Pancreas (tissue), 10 donors: ENCODE measurements at regions not wholly inside any gene's neighbourhood (a gene's known extent, or its start where the extent isn't known, plus 50 kb on each side); places are given as distances from the start of the nearest gene placed in this dataset.

Experiments used
- ATAC-seq, 4 donors: fragments of 200-7000 bp; cut with Tn5 transposase; one replicate each; pipeline versions ENCODE4 v1.8.0 to v1.9.1; 2020; ENCODE audit warnings: mild to moderate bottlenecking in 4 of 4, moderate library complexity in 4 of 4
- DNase-seq, 6 donors: peaks; one replicate each; pipeline ENCODE4 v3.0.0-alpha.2; 2020
- FAIRE-seq: peaks from 2 replicates; lab custom pipeline; 2012; peaks lifted over from hg19 to GRCh38; lab: Jason Lieb, UNC
- H3K27ac ChIP-seq, 4 donors: fragments of 200-600 bp; sonication (generic); 1 replicate in 3 of 4; 2 replicates in 1 of 4; pipeline versions ENCODE4 v1.5.0 to v1.8.0; 2020
- H3K27me3 ChIP-seq, 4 donors: fragments of 200-600 bp; one replicate each; pipeline ENCODE4 v1.8.0; 2021
- H3K36me3 ChIP-seq, 3 donors: fragments of 200-600 bp; sonication (generic) in 1 of 3; one replicate each; pipeline versions ENCODE4 v1.5.0 to v1.8.0; 2020 to 2021
- H3K4me1 ChIP-seq, 3 donors: fragments of 200-600 bp; one replicate each; pipeline ENCODE4 v1.8.0; 2021
- H3K4me3 ChIP-seq, 4 donors: fragments of 200-600 bp; sonication (generic) in 2 of 4; one replicate each; pipeline versions ENCODE4 v1.5.0 to v1.8.0; 2020 to 2021
- H3K9me3 ChIP-seq, 4 donors: fragments of 200-600 bp; one replicate each; pipeline ENCODE4 v1.8.0; 2021
- WGBS, 2 donors: extraction: QIAGEN DNeasy Blood & Tissue Kit; methylation state at CpG; one replicate each; pipeline ENCODE4 v1.1.7; 2013; 5-methylcytosine and 5-hydroxymethylcytosine counted together
- intact Hi-C, 3 donors: fragments of 100-400 bp; cut with DNase I; formaldehyde crosslinking; loops; one replicate each; pipeline versions ENCODE4 v1.11.1 to v1.14.2; 2022
- TF ChIP-seq, protein P1 (sequence below), 4 donors: fragments of 200-600 bp; sonication (generic) in 3 of 4; IDR thresholded peaks; one replicate each; pipeline versions ENCODE4 v1.5.0 to v1.8.0; 2021; ENCODE audit warnings: antibody characterized with exemption in 4 of 4
- donor health status: healthy with polysubstance abuse.
- donor health status: DM: no; HTN: no; CAD: no; lungs with moderate emphysema.
- donor health status: DM: no; HTN: no; CAD: no.
- donor health status: control.
- donor health status: control.
- donor health status: Bipolar disorder and iron deficiency.
- donor health status: DM: yes; HTN: yes; CAD: no.
- donor health status: DM: no; HTN: no; CAD: no.
- donor health status: DM: no; HTN: no; CAD: no.
- donor health status: DM: yes; HTN: yes; CAD: no.

DNA sequence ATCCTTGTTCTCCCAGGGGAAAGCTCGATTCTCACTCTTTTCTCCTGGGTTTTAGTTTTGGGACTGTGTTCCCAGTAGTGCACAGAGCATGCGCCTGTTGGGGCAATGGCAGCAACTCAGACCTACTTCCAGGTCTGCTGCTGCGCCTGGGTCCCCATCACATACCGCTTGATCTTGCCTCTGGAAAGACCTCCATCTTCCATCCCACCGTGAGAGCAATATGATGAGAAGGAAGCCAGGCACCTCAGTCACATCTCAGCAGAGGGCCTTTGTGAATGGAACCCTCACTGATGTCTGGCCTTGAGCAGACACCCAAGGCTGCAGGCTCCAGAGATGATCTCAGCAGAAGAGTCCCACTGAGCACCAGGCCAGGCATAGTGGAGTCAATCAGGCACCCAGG lies 176.8 kb upstream of the ZNF507 start:
- Histone ChIP-seq H3K27me3 (peaks cover 0 to 12% (median 1%) of the 10 kb centered on the region in 4 donors), H3K27ac (no peak overlapping the region), H3K4me3 (no peak overlapping the region), H3K4me1 (no peaks in the 10 kb centered on the region), H3K36me3 (no peaks in the 10 kb centered on the region), H3K9me3 (no peaks in the 10 kb centered on the region)
- FAIRE-seq (no peak), DNase-seq (no peak), ATAC-seq (no peak)
- TF ChIP-seq, protein P1, sequence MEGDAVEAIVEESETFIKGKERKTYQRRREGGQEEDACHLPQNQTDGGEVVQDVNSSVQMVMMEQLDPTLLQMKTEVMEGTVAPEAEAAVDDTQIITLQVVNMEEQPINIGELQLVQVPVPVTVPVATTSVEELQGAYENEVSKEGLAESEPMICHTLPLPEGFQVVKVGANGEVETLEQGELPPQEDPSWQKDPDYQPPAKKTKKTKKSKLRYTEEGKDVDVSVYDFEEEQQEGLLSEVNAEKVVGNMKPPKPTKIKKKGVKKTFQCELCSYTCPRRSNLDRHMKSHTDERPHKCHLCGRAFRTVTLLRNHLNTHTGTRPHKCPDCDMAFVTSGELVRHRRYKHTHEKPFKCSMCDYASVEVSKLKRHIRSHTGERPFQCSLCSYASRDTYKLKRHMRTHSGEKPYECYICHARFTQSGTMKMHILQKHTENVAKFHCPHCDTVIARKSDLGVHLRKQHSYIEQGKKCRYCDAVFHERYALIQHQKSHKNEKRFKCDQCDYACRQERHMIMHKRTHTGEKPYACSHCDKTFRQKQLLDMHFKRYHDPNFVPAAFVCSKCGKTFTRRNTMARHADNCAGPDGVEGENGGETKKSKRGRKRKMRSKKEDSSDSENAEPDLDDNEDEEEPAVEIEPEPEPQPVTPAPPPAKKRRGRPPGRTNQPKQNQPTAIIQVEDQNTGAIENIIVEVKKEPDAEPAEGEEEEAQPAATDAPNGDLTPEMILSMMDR (IDR thresholded peaks at IDR 0.05): no peak
- WGBS, 2 donors: 59 to 70% methylated on average over 5 of the region's 5 CpGs
- intact Hi-C loops: no loop called here

DNA sequence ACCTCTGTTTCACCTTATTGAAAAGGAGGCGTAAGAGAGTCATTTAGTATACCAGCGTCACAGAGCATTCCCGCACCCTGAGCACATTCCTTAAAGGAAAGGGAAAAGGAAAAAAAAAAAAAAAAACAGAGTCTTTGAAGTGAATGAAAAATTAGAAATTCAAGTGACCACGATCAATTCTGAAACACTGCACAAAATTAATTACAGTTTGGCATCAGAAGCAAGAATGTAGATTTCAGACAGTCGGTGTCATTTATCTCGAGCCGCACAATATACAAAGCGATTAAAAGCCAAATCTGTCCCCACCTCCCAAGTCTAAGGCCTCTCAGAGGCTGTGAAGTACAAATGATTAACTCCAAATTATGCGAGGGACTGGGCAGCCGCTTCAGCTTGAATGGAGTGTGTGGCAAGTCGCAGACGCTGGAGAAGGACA lies 173.7 kb upstream of the ZNF507 start:
- TF ChIP-seq, protein P1 (IDR thresholded peaks at IDR 0.05): no peak
- no peaks in the 10 kb centered on the region for H3K36me3 ChIP-seq
- H3K4me3 ChIP-seq: no peak overlapping the region
- WGBS, 2 donors: 22 to 23% methylated on average over 12 of the region's 12 CpGs
- intact Hi-C loops: no loop called here
- no peak for DNase-seq
- peaks cover 0 to 15% (median 0%) of the 10 kb centered on the region in 4 donors for H3K27me3 ChIP-seq
- H3K9me3 ChIP-seq: no peaks in the 10 kb centered on the region
- ATAC-seq: no peak
- FAIRE-seq: no peak
- no peaks in the 10 kb centered on the region for H3K4me1 ChIP-seq
- H3K27ac ChIP-seq: no peak overlapping the region

DNA sequence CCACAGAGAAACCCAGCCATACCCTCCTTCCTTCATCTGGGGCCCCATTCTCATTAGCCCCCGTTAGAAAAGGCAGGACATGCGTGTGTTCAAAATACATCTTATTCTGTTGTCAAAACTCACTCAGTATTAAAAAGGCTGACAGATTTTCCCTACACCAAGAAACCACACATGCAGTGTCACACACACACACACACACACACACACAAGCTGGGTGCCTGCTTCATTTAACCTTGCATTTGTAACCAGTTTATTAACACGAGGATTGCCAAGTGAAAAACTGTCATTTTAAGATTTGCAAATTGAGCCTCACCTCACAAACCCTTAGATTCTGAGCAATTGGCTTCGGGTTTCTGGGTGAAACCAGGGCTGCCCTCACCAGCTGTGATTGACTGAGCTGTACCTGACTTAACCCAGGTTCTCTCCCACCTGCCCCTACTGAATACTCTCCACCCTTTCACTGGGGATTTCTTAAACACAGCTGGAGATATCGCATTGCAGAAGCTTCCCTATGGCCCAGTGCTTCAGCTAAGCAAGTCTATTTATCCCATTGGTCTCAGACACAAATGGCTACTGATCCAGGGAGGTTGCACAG lies 172.7 kb upstream of the ZNF507 start:
- H3K4me3 ChIP-seq: no peak overlapping the region
- FAIRE-seq: no peak
- intact Hi-C loops: no loop called here
- no peak for DNase-seq
- TF ChIP-seq, protein P1 (IDR thresholded peaks at IDR 0.05): no peak
- peaks cover 0 to 10% (median 0%) of the 10 kb centered on the region in 4 donors for H3K27me3 ChIP-seq
- H3K9me3 ChIP-seq: no peaks in the 10 kb centered on the region
- WGBS, 2 donors: 36 to 40% methylated on average over 5 of the region's 5 CpGs
- H3K36me3 ChIP-seq: no peaks in the 10 kb centered on the region
- no peak for ATAC-seq
- H3K4me1 ChIP-seq: no peaks in the 10 kb centered on the region
- no peak overlapping the region for H3K27ac ChIP-seq

DNA sequence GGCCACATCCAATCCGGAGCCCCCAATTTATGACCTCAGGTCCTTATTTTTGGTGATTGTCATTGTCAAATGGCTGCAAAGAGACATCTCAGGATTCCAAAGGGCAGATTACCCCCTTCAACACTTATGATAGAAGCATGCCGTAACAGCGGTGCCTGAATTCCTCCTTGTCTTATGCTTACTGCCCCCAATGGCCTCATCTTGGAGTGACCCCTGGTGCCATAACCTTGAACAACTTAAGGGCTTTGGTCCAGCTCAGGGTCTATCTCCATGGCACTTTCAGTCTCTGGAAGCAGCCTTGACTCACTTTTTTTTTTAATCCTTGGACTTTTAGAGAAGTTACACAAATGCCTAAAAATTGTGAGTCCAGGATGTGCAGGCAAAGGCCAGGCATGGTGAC lies 171.6 kb upstream of the ZNF507 start:
- no peak for DNase-seq
- H3K36me3 ChIP-seq: no peaks in the 10 kb centered on the region
- FAIRE-seq: no peak
- intact Hi-C loops: no loop called here
- WGBS, 2 donors: 80% methylated on average over 3 of the region's 3 CpGs
- no peak for ATAC-seq
- H3K4me1 ChIP-seq: no peaks in the 10 kb centered on the region
- TF ChIP-seq, protein P1 (IDR thresholded peaks at IDR 0.05): no peak
- H3K9me3 ChIP-seq: no peaks in the 10 kb centered on the region
- peaks cover 0 to 4% (median 0%) of the 10 kb centered on the region in 4 donors for H3K27me3 ChIP-seq
- H3K4me3 ChIP-seq: no peak overlapping the region
- no peak overlapping the region for H3K27ac ChIP-seq

DNA sequence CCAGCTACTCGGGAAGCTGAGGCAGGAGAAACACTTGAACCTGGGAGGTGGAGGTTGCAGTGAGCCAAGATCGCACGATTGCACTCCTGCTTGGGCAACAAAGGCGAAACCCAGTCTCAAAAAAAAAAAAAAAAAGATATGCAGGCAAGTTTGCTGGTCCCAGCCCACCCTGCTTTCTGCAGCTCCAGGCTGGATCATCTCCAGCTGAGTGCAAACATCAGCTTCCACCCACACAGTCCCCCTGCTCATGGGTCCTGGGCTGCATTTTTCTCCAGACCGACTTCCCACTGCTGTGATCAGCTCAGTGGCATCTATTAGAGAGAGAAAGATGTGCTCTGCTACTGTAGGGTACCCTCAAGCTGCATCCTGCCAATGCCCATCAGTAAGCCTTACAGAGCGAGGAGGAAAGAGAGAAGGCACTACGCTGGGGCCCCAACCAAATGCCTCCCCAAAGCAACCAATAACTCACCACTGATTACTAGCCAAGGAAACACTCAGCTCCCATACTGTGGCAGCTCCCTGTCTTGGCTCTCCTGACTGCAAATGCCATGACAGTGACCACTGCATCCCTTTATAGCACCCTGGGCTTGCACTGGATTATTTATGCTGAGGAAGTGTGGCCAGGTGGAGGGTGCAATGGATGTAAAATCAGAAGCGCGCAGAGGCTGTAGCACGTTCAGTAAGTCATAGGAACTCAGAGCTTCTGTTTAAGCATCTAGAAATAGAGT lies 170.9 kb upstream of the ZNF507 start:
- no peaks in the 10 kb centered on the region for H3K4me1 ChIP-seq
- no peak for FAIRE-seq
- no peak overlapping the region for H3K4me3 ChIP-seq
- H3K9me3 ChIP-seq: no peaks in the 10 kb centered on the region
- no peak overlapping the region for H3K27ac ChIP-seq
- intact Hi-C loops: no loop called here
- 71 to 80% methylated on average over 10 of the region's 10 CpGs for WGBS, 2 donors
- no peaks in the 10 kb centered on the region for H3K36me3 ChIP-seq
- DNase-seq: no peak
- ATAC-seq: no peak
- peaks cover 0 to 4% (median 0%) of the 10 kb centered on the region in 4 donors for H3K27me3 ChIP-seq
- TF ChIP-seq, protein P1 (IDR thresholded peaks at IDR 0.05): no peak
